ENCODE measurements at regions not wholly inside any gene's neighbourhood (a gene's known extent, or its start where the extent isn't known, plus 50 kb on each side); places are given as distances from the start of the nearest gene placed in this dataset.

- no peak for TF ChIP-seq CTCF (IDR thresholded peaks at IDR 0.05 in 4 of 5, conservative IDR thresholded peaks at IDR 0.05 in 1 of 5)
- TF ChIP-seq POLR2A (IDR thresholded peaks at IDR 0.05): no peak
Observed at GRCh38 chr4:184942444-184943425, 75.6 kb upstream of the HELT start.

All from gastrocnemius medialis (tissue), 4 donors.